GM23338 (cell line): ENCODE measurements at regions not wholly inside any gene's neighbourhood (a gene's known extent, or its start where the extent isn't known, plus 50 kb on each side); places are given as distances from the start of the nearest gene placed in this dataset.

Experiments
- ATAC-seq: fragments of 200-7000 bp; cut with Tn5 transposase; 3 replicates; pipeline ENCODE4 v1.9.1; 2020
- DNase-seq: peaks from one replicate; pipeline ENCODE4 v3.0.0-alpha.2; 2015; ENCODE audit warnings: low spot score
- H2AFZ ChIP-seq: fragments of 200-600 bp; sonication (generic); 2 replicates; pipeline ENCODE4 v1.8.0; 2016; ENCODE audit warnings: antibody characterized with exemption, mild to moderate bottlenecking, moderate library complexity
- H3F3A ChIP-seq: fragments of 200-600 bp; sonication (generic); replicated peaks from 2 replicates; pipeline ENCODE4 v1.8.0; 2017; ENCODE audit warnings: antibody characterized with exemption, mixed run types, low read depth
- H3K27ac ChIP-seq: fragments of 200-600 bp; sonication (generic); 2 replicates; pipeline ENCODE4 v1.6.1; 2016; ENCODE audit warnings: low read depth
- H3K27me3 ChIP-seq: fragments of 200-600 bp; sonication (generic); 2 replicates; pipeline ENCODE4 v1.8.0; 2016; ENCODE audit warnings: mild to moderate bottlenecking, mixed run types, moderate library complexity; ENCODE audit not compliant: insufficient read depth
- H3K36me3 ChIP-seq: fragments of 200-600 bp; sonication (generic); 2 replicates; pipeline ENCODE4 v1.8.0; 2016; ENCODE audit warnings: mild to moderate bottlenecking; ENCODE audit not compliant: insufficient read depth
- H3K4me1 ChIP-seq: fragments of 200-600 bp; sonication (generic); 2 replicates; pipeline ENCODE4 v1.8.0; 2016; ENCODE audit warnings: mild to moderate bottlenecking, moderate library complexity; ENCODE audit not compliant: insufficient read depth
- H3K4me2 ChIP-seq: fragments of 200-600 bp; sonication (generic); 2 replicates; pipeline ENCODE4 v1.7.1; 2017; ENCODE audit warnings: mixed run types
- H3K4me3 ChIP-seq: fragments of 200-600 bp; sonication (generic); 2 replicates; pipeline ENCODE4 v1.6.1; 2016; ENCODE audit warnings: mixed run types
- H3K79me2 ChIP-seq: fragments of 200-600 bp; sonication (generic); replicated peaks from 2 replicates; pipeline ENCODE4 v1.8.0; 2017; ENCODE audit warnings: mild to moderate bottlenecking; ENCODE audit not compliant: insufficient read depth
- H3K9me2 ChIP-seq: fragments of 200-600 bp; sonication (generic); 2 replicates; pipeline ENCODE4 v1.8.0; 2017; ENCODE audit not compliant: insufficient read depth
- H4K20me1 ChIP-seq: fragments of 200-600 bp; sonication (generic); replicated peaks from 2 replicates; pipeline ENCODE4 v1.8.0; 2017; ENCODE audit warnings: mild to moderate bottlenecking; ENCODE audit not compliant: insufficient read depth
- H3K27ac Mint-ChIP-seq: 2 replicates; pipeline ENCODE4 v1.8.0; 2020; ENCODE audit warnings: inconsistent platforms, mild to moderate bottlenecking, moderate library complexity, mixed read lengths
- H3K27me3 Mint-ChIP-seq: 3 replicates; pipeline ENCODE4 v1.8.0; 2022; ENCODE audit warnings: low read depth, mild to moderate bottlenecking, moderate library complexity, mixed read lengths, inconsistent platforms; ENCODE audit not compliant: insufficient read depth, poor library complexity
- H3K36me3 Mint-ChIP-seq: 3 replicates; pipeline ENCODE4 v1.8.0; 2021; ENCODE audit warnings: low read depth, mild to moderate bottlenecking, inconsistent platforms, moderate library complexity, mixed read lengths
- H3K4me1 Mint-ChIP-seq: 3 replicates; pipeline ENCODE4 v1.8.0; 2020; ENCODE audit warnings: mild to moderate bottlenecking, inconsistent platforms, mixed read lengths
- H3K4me3 Mint-ChIP-seq: 3 replicates; pipeline ENCODE4 v1.8.0; 2021; ENCODE audit warnings: moderate library complexity, mild to moderate bottlenecking, inconsistent platforms, mixed read lengths
- H3K9me3 Mint-ChIP-seq: 3 replicates; pipeline ENCODE4 v1.8.0; 2020; ENCODE audit warnings: moderate library complexity, mild to moderate bottlenecking, inconsistent platforms, mixed read lengths
- CREB1 ChIP-seq: fragments of 250-450 bp; sonication (Bioruptor Pico); IDR thresholded peaks from 2 replicates; pipeline ENCODE4 v1.5.0; 2020; ENCODE audit warnings: low read depth, mild to moderate bottlenecking, moderate library complexity
- CTCF ChIP-seq, 2 experiments: fragments of 200-600 bp in 1 of 2; sonication (generic) in 1 of 2; conservative IDR thresholded peaks; 2 replicates each; pipeline versions ENCODE4 v1.5.1 to v1.6.1; 2016 to 2017; ENCODE audit warnings: antibody characterized with exemption in 2 of 2, low read depth in 2 of 2, mild to moderate bottlenecking in 2 of 2, moderate library complexity in 1 of 2
- ETS1 ChIP-seq: IDR thresholded peaks from 2 replicates; pipeline ENCODE4 v1.6.1; 2016; ENCODE audit warnings: antibody characterized with exemption
- EZH2 ChIP-seq: fragments of 200-600 bp; sonication (generic); IDR thresholded peaks from one replicate; pipeline ENCODE4 v1.8.0; 2017; ENCODE audit warnings: antibody characterized with exemption, mild to moderate bottlenecking, low read depth; ENCODE audit not compliant: unreplicated experiment
- EZH2phosphoT487 ChIP-seq: fragments of 200-600 bp; sonication (generic); IDR thresholded peaks from one replicate; pipeline ENCODE4 v1.8.1; 2018; ENCODE audit warnings: antibody characterized with exemption; ENCODE audit not compliant: unreplicated experiment
- JUNB ChIP-seq: IDR thresholded peaks from one replicate; pipeline ENCODE4 v1.6.1; 2016; ENCODE audit warnings: antibody characterized with exemption; ENCODE audit not compliant: unreplicated experiment
- NANOG ChIP-seq: IDR thresholded peaks from 2 replicates; pipeline ENCODE4 v1.6.1; 2016; ENCODE audit warnings: antibody characterized with exemption, borderline replicate concordance
- POLR2AphosphoS5 ChIP-seq: IDR thresholded peaks from 2 replicates; pipeline ENCODE4 v1.6.1; 2016; ENCODE audit warnings: antibody characterized with exemption, low read depth
- REST ChIP-seq: IDR thresholded peaks from one replicate; pipeline ENCODE4 v1.6.1; 2018; ENCODE audit warnings: antibody characterized with exemption; ENCODE audit not compliant: unreplicated experiment
- STAT1 ChIP-seq: IDR thresholded peaks from one replicate; pipeline ENCODE4 v1.6.1; 2016; ENCODE audit warnings: antibody characterized with exemption; ENCODE audit not compliant: unreplicated experiment
- ZNF114 ChIP-seq: fragments of 250-450 bp; sonication (Bioruptor Pico); IDR thresholded peaks from 2 replicates; pipeline ENCODE4 v1.5.0; 2020; ENCODE audit warnings: mild to moderate bottlenecking, moderate library complexity
- ZNF331 ChIP-seq: fragments of 250-450 bp; sonication (Bioruptor Pico); IDR thresholded peaks from 2 replicates; pipeline ENCODE4 v1.5.0; 2020; ENCODE audit warnings: low read depth, mild to moderate bottlenecking, moderate library complexity
- ZNF462 ChIP-seq: fragments of 250-450 bp; sonication (Bioruptor Pico); IDR thresholded peaks from 2 replicates; pipeline ENCODE4 v1.5.0; 2020; ENCODE audit warnings: mild to moderate bottlenecking, moderate library complexity

GRCh38 chr22:27024982-27025381 is 367.6 kb downstream of the MIAT start:
- TF ChIP-seq REST (no peak), JUNB (no peak), ETS1 (no peak), ZNF331 (CRISPR knock-in tag) (no peak), STAT1 (no peak), ZNF462 (CRISPR knock-in tag) (no peak), NANOG (no peak), CTCF (conservative IDR thresholded peaks at IDR 0.05; ENCODE audit: low read depth in 2 of 2) (no peak), POLR2AphosphoS5 (no peak), ZNF114 (CRISPR knock-in tag) (no peak), EZH2phosphoT487 (no peak), EZH2 (no peak), CREB1 (no peak)

More at GRCh38 chr22:27024982-27025381, 367.6 kb downstream of the MIAT start:
- Histone ChIP-seq H3K27ac (no peak overlapping the region), H3K4me2 (no peak overlapping the region), H4K20me1 (no peaks in the 10 kb centered on the region), H3K4me3 (no peak overlapping the region), H3K27me3 (no peaks in the 10 kb centered on the region), H2AFZ (no peak overlapping the region), H3F3A (no peaks in the 10 kb centered on the region), H3K36me3 (no peaks in the 10 kb centered on the region), H3K79me2 (no peaks in the 10 kb centered on the region), H3K9me2 (no peaks in the 10 kb centered on the region), H3K4me1 (no peaks in the 10 kb centered on the region; the same call in 1 of the 2 replicates)
- Mint-ChIP-seq H3K4me3 (no peak overlapping the region), H3K4me1 (peaks cover 18% of the 10 kb centered on the region), H3K36me3 (no peaks in the 10 kb centered on the region), H3K27me3 (peaks cover 10% of the 10 kb centered on the region), H3K27ac (peak overlapping the region; percentile 4; the same call in 1 of the 2 replicates), H3K9me3 (no peaks in the 10 kb centered on the region; the same call in 2 of the 3 replicates)
- DNase-seq (peak; percentile 6), ATAC-seq (peak; percentile 53)
